GM23338 (cell line): ENCODE measurements at regions not wholly inside any gene's neighbourhood (a gene's known extent, or its start where the extent isn't known, plus 50 kb on each side); places are given as distances from the start of the nearest gene placed in this dataset.

ENCODE experiments used
- CREB1 ChIP-seq: fragments of 250-450 bp; sonication (Bioruptor Pico); IDR thresholded peaks from 2 replicates; pipeline ENCODE4 v1.5.0; 2020; ENCODE audit warnings: low read depth, mild to moderate bottlenecking, moderate library complexity
- EZH2phosphoT487 ChIP-seq: fragments of 200-600 bp; sonication (generic); IDR thresholded peaks from one replicate; pipeline ENCODE4 v1.8.1; 2018; ENCODE audit warnings: antibody characterized with exemption; ENCODE audit not compliant: unreplicated experiment
- NANOG ChIP-seq: IDR thresholded peaks from 2 replicates; pipeline ENCODE4 v1.6.1; 2016; ENCODE audit warnings: antibody characterized with exemption, borderline replicate concordance
- POLR2AphosphoS5 ChIP-seq: IDR thresholded peaks from 2 replicates; pipeline ENCODE4 v1.6.1; 2016; ENCODE audit warnings: antibody characterized with exemption, low read depth
- ZNF331 ChIP-seq: fragments of 250-450 bp; sonication (Bioruptor Pico); IDR thresholded peaks from 2 replicates; pipeline ENCODE4 v1.5.0; 2020; ENCODE audit warnings: low read depth, mild to moderate bottlenecking, moderate library complexity
- TF ChIP-seq, protein P1 (sequence below), 2 experiments: fragments of 200-600 bp in 1 of 2; sonication (generic) in 1 of 2; conservative IDR thresholded peaks; 2 replicates each; pipeline versions ENCODE4 v1.5.1 to v1.6.1; 2016 to 2017; ENCODE audit warnings: antibody characterized with exemption in 2 of 2, low read depth in 2 of 2, mild to moderate bottlenecking in 2 of 2, moderate library complexity in 1 of 2
- TF ChIP-seq, protein P2 (sequence below): IDR thresholded peaks from one replicate; pipeline ENCODE4 v1.6.1; 2018; ENCODE audit warnings: antibody characterized with exemption; ENCODE audit not compliant: unreplicated experiment

DNA sequence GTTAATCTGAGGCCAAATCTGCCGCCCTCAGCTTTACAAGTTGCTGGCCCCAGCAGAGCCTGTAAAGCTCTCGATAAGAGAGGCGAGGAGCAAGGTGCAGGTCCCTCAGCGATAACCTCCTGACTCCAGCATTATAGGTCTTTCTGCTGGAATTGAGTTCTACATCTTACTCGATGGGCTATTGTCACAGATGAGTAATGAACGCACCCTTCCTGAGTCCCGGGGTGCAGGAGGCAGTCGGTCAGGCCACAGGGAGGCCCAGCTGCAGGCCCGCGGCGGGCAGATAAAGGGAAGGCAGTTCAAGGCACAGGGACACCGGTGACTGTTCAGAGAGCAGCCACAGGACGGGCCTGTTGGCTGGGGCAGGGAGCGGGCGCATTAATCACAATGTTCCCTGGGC, 157.6 kb upstream of the OBI1 start:
- TF ChIP-seq, protein P1, sequence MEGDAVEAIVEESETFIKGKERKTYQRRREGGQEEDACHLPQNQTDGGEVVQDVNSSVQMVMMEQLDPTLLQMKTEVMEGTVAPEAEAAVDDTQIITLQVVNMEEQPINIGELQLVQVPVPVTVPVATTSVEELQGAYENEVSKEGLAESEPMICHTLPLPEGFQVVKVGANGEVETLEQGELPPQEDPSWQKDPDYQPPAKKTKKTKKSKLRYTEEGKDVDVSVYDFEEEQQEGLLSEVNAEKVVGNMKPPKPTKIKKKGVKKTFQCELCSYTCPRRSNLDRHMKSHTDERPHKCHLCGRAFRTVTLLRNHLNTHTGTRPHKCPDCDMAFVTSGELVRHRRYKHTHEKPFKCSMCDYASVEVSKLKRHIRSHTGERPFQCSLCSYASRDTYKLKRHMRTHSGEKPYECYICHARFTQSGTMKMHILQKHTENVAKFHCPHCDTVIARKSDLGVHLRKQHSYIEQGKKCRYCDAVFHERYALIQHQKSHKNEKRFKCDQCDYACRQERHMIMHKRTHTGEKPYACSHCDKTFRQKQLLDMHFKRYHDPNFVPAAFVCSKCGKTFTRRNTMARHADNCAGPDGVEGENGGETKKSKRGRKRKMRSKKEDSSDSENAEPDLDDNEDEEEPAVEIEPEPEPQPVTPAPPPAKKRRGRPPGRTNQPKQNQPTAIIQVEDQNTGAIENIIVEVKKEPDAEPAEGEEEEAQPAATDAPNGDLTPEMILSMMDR (conservative IDR thresholded peaks at IDR 0.05; ENCODE audit: low read depth in 2 of 2), result no peak
- no peak for TF ChIP-seq ZNF331
- TF ChIP-seq, protein P2, sequence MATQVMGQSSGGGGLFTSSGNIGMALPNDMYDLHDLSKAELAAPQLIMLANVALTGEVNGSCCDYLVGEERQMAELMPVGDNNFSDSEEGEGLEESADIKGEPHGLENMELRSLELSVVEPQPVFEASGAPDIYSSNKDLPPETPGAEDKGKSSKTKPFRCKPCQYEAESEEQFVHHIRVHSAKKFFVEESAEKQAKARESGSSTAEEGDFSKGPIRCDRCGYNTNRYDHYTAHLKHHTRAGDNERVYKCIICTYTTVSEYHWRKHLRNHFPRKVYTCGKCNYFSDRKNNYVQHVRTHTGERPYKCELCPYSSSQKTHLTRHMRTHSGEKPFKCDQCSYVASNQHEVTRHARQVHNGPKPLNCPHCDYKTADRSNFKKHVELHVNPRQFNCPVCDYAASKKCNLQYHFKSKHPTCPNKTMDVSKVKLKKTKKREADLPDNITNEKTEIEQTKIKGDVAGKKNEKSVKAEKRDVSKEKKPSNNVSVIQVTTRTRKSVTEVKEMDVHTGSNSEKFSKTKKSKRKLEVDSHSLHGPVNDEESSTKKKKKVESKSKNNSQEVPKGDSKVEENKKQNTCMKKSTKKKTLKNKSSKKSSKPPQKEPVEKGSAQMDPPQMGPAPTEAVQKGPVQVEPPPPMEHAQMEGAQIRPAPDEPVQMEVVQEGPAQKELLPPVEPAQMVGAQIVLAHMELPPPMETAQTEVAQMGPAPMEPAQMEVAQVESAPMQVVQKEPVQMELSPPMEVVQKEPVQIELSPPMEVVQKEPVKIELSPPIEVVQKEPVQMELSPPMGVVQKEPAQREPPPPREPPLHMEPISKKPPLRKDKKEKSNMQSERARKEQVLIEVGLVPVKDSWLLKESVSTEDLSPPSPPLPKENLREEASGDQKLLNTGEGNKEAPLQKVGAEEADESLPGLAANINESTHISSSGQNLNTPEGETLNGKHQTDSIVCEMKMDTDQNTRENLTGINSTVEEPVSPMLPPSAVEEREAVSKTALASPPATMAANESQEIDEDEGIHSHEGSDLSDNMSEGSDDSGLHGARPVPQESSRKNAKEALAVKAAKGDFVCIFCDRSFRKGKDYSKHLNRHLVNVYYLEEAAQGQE, result no peak
- TF ChIP-seq CREB1 (CRISPR knock-in tag), result no peak
- no peak for TF ChIP-seq EZH2phosphoT487
- no peak for TF ChIP-seq POLR2AphosphoS5
- TF ChIP-seq NANOG, result no peak
